ENCODE measurements at regions not wholly inside any gene's neighbourhood (a gene's known extent, or its start where the extent isn't known, plus 50 kb on each side); places are given as distances from the start of the nearest gene placed in this dataset.

DNA sequence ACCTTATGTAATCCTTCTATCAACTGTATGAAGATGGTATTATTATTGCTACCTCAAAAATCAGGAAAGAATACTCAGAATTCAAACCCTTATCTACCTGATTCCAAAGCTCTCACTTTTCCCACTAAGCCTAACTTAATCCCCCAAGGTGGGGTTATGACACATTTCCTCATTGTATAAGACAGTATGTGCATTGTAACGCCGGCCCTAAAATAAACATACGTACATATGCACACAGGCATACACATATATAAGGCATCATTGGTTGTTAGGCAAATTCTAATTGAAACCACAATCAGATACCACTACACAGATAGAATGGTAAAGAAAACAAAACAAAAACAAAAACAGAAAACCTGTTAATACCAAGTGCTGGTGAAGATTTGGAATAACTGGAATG, 556.5 kb downstream of the INHBA start:
- Histone ChIP-seq H3K4me3 (ENCODE audit: low read depth, low read length) (no peak overlapping the region), H3K36me3 (ENCODE audit: insufficient read depth, low read length) (no peaks in the 10 kb centered on the region), H3K27me3 (ENCODE audit: insufficient read depth, low read length) (no peaks in the 10 kb centered on the region), H3K27ac (ENCODE audit: low read depth, low read length) (no peak overlapping the region), H2AFZ (ENCODE audit: low read length, unreplicated experiment) (no peak overlapping the region), H3K4me1 (ENCODE audit: control insufficient read depth, insufficient read depth, low read length, unreplicated experiment) (peaks cover 22% of the 10 kb centered on the region), H3K79me2 (ENCODE audit: control insufficient read depth, insufficient read depth, low read length, unreplicated experiment) (no peaks in the 10 kb centered on the region)

DNA sequence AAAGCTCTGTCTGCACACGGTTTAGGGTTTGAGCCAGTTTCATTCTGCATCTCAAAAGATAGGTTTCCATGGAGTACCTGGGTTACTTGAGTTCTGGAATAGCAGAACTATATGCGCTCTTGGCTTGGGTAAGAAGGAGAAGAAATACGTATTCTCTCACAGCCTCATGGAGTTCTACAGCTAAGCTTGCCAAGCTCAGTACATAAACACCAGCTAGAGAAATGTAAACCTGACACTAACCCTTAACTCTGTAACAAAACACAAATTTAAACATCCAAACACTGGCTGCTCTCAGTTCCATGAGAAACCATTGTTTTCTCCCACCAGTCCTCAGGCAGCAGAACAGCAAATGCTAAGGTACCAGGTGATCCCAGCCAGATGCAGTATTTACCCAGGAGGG, 557.2 kb downstream of the INHBA start:
- Histone ChIP-seq H3K27me3 (ENCODE audit: insufficient read depth, low read length) (no peaks in the 10 kb centered on the region), H3K36me3 (ENCODE audit: insufficient read depth, low read length) (no peaks in the 10 kb centered on the region), H2AFZ (ENCODE audit: low read length, unreplicated experiment) (no peak overlapping the region), H3K4me3 (ENCODE audit: low read depth, low read length) (no peak overlapping the region), H3K79me2 (ENCODE audit: control insufficient read depth, insufficient read depth, low read length, unreplicated experiment) (no peaks in the 10 kb centered on the region), H3K27ac (ENCODE audit: low read depth, low read length) (no peak overlapping the region), H3K4me1 (ENCODE audit: control insufficient read depth, insufficient read depth, low read length, unreplicated experiment) (peaks cover 22% of the 10 kb centered on the region)

DNA sequence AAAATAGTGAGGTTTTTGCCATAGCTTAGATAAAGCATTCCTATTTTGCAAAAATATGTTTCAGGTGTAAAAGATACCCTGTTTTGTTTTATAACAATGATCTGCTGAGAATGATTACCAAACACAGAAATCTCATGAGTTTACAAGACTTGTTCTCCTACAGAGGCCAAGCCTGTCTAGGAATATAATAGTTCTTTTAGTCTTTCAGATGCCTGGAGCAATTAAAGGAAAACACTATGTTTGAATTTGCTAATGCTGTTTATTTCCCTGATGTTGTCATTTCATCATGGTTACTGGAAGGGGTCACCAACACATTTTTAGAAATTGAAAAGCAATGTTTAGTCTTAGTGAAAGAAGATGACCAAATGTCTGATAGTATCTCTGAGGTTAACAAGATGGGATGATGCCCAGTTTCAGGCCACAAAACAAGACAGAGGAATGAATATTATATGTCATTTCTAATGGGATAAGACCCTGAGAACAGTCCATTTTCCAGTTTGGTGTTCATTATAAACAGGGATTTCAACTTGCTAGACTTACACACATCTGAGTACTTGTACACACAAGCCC, 559.9 kb downstream of the INHBA start:
- H3K27me3 ChIP-seq (ENCODE audit: insufficient read depth, low read length) = no peaks in the 10 kb centered on the region
- H3K4me3 ChIP-seq (ENCODE audit: low read depth, low read length) = no peak overlapping the region
- no peaks in the 10 kb centered on the region for H3K79me2 ChIP-seq (ENCODE audit: control insufficient read depth, insufficient read depth, low read length, unreplicated experiment)
- H3K36me3 ChIP-seq (ENCODE audit: insufficient read depth, low read length) = no peaks in the 10 kb centered on the region
- H2AFZ ChIP-seq (ENCODE audit: low read length, unreplicated experiment) = no peak overlapping the region
- peaks cover 8% of the 10 kb centered on the region for H3K4me1 ChIP-seq (ENCODE audit: control insufficient read depth, insufficient read depth, low read length, unreplicated experiment)
- no peak overlapping the region for H3K27ac ChIP-seq (ENCODE audit: low read depth, low read length)

DNA sequence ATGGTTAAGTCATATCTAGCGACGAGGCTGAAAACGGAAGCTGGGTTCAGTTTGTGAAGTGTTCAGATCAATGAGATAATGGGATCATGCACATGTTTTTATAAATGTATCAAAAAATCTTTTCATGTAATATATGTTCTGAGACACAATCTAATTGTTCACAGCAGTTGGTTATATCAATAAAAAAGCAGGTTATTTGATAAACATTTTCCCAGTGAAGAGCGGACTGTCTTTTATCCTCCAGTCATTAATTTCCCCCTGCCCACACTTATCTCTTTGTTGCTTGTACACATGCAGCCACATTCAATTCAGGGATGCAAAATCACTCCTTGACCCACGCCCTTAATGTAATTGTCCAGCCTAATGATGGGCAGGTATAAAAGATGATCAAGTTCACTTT, 563.1 kb downstream of the INHBA start:
- Histone ChIP-seq H3K4me1 (ENCODE audit: control insufficient read depth, insufficient read depth, low read length, unreplicated experiment) (peaks cover 4% of the 10 kb centered on the region), H3K27ac (ENCODE audit: low read depth, low read length) (no peak overlapping the region), H3K27me3 (ENCODE audit: insufficient read depth, low read length) (no peaks in the 10 kb centered on the region), H3K4me3 (ENCODE audit: low read depth, low read length) (no peak overlapping the region), H3K36me3 (ENCODE audit: insufficient read depth, low read length) (no peaks in the 10 kb centered on the region), H2AFZ (ENCODE audit: low read length, unreplicated experiment) (no peak overlapping the region), H3K79me2 (ENCODE audit: control insufficient read depth, insufficient read depth, low read length, unreplicated experiment) (no peaks in the 10 kb centered on the region)

DNA sequence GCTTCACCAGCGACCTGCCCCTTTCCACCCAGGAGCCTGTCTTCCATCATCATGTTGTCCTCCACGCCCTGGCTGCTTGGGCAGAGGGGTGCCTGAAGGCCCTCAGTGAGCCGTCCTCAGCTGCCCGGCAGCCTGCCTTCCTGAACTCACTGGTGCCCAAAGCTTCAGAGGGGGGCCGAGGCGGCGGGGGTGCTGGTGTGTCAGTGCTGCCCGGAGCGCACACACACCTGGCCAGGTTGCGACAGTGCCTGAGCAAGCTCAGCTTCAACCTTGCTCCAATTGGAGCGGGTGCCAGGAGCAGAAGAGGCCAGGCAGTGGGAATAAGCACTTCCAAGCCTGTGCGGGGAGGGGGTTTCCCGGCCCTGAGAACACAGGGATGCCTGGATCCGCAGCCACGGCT, 566.3 kb downstream of the INHBA start:
- Histone ChIP-seq H3K36me3 (ENCODE audit: insufficient read depth, low read length) (no peaks in the 10 kb centered on the region), H2AFZ (ENCODE audit: low read length, unreplicated experiment) (no peak overlapping the region), H3K4me3 (ENCODE audit: low read depth, low read length) (no peak overlapping the region), H3K27ac (ENCODE audit: low read depth, low read length) (no peak overlapping the region), H3K27me3 (ENCODE audit: insufficient read depth, low read length) (no peaks in the 10 kb centered on the region), H3K4me1 (ENCODE audit: control insufficient read depth, insufficient read depth, low read length, unreplicated experiment) (peaks cover 16% of the 10 kb centered on the region), H3K79me2 (ENCODE audit: control insufficient read depth, insufficient read depth, low read length, unreplicated experiment) (no peaks in the 10 kb centered on the region)

DNA sequence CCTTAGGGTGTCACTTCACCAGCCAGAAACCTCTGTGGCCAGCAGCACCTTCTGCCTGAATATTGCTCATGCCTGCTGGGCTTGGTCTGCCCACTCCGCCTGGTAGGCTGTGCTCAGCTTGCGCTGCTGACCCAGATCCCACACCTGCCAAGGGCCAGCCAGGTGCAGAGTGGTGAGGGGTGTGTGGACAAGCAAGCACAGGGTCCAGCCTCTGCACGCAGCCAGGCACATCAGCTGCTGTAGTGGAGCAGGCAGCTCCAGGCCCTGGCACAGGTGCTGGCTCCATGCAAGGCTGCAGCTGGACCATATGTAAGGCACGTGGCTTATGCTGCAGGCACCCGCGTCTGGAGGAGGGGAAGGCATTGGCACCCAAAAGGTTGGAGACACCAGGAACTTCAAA, 567.4 kb downstream of the INHBA start:
- Histone ChIP-seq H3K4me3 (ENCODE audit: low read depth, low read length) (no peak overlapping the region), H3K79me2 (ENCODE audit: control insufficient read depth, insufficient read depth, low read length, unreplicated experiment) (no peaks in the 10 kb centered on the region), H2AFZ (ENCODE audit: low read length, unreplicated experiment) (no peak overlapping the region), H3K36me3 (ENCODE audit: insufficient read depth, low read length) (no peaks in the 10 kb centered on the region), H3K27ac (ENCODE audit: low read depth, low read length) (no peak overlapping the region), H3K4me1 (ENCODE audit: control insufficient read depth, insufficient read depth, low read length, unreplicated experiment) (peaks cover 16% of the 10 kb centered on the region), H3K27me3 (ENCODE audit: insufficient read depth, low read length) (no peaks in the 10 kb centered on the region)

DNA sequence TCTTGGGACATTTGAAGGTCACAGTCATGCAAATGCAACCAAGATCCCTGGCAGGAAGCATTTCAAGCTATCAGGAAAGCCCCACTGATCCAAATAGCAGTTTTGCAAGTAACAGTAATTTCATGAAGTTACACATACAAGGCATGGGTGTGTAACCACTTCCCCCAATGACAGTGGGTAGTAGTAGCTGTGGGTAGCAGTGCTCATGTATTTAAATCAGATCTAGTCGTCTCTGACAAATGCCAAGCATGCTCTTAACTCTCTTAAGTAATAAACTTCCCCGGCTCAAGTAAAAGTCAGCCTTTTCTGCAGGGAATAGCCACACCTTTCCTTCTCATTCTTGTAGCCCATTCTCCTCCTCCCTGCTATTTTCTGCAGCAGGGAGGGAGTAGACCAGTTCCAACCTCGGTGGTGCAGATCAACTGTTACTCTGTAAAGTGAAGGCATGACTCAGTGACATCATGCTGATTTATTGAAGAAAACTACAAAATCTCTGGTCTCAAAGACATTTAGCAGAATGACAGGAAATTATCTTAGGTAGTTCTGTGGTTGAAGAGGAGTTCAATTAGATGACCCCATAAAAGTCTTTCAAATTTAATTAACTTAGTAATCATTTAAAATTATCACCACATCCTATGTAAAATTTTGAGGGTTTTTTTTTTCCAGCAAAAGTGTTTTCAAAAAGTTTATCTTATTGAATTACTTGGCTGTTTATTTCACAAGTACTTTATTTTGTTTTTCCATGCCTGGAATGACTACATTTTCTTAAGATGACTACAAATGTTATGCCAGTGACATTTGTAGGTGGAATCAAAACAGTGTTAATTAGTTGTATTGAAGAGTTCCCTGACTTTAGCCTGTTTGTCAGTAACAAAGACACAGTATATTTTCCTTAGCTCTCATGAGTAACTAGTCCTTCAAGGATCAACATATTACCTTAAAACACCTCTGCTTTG, 568.3 kb downstream of the INHBA start:
- Histone ChIP-seq H3K27ac (ENCODE audit: low read depth, low read length) (peak overlapping the region; percentile 16; the same call in 1 of the 2 replicates), H3K36me3 (ENCODE audit: insufficient read depth, low read length) (no peaks in the 10 kb centered on the region), H2AFZ (ENCODE audit: low read length, unreplicated experiment) (peak overlapping the region; percentile 67), H3K27me3 (ENCODE audit: insufficient read depth, low read length) (no peaks in the 10 kb centered on the region), H3K4me3 (ENCODE audit: low read depth, low read length) (no peak overlapping the region), H3K79me2 (ENCODE audit: control insufficient read depth, insufficient read depth, low read length, unreplicated experiment) (no peaks in the 10 kb centered on the region), H3K4me1 (ENCODE audit: control insufficient read depth, insufficient read depth, low read length, unreplicated experiment) (peaks cover 16% of the 10 kb centered on the region)

DNA sequence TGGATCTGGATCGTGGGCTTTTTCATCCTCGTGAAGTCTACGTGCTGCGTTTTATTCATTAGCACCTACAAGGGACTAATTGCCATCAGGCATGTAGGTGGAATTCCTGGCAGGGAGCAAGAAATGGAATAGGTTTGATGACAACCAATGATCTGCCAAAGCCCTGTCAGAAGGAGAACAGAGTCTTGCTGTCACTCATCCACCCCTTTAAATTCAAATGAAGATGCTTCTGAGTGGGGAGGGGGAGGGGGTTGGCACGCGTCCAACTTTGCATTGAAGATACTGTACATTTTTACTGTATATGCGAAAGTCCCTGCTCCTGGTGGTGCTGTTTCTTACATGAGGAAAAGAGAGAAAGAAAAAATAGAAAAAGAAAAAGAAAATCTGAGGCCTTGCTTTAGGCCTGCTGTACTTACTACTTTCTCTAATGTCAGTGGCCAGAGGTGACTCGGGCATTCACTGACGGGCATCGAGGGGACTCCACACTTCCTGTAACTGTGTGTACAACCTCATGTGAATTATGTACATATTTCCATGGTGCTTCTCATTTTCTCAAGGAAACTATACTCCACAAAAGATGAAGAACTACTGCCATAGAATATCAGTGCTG, 569.1 kb downstream of the INHBA start:
- H3K79me2 ChIP-seq (ENCODE audit: control insufficient read depth, insufficient read depth, low read length, unreplicated experiment) = no peaks in the 10 kb centered on the region
- peak overlapping the region; percentile 67 for H2AFZ ChIP-seq (ENCODE audit: low read length, unreplicated experiment)
- no peaks in the 10 kb centered on the region for H3K27me3 ChIP-seq (ENCODE audit: insufficient read depth, low read length)
- no peaks in the 10 kb centered on the region for H3K36me3 ChIP-seq (ENCODE audit: insufficient read depth, low read length)
- no peak overlapping the region for H3K4me3 ChIP-seq (ENCODE audit: low read depth, low read length)
- H3K27ac ChIP-seq (ENCODE audit: low read depth, low read length) = no peak overlapping the region
- peaks cover 16% of the 10 kb centered on the region for H3K4me1 ChIP-seq (ENCODE audit: control insufficient read depth, insufficient read depth, low read length, unreplicated experiment)

DNA sequence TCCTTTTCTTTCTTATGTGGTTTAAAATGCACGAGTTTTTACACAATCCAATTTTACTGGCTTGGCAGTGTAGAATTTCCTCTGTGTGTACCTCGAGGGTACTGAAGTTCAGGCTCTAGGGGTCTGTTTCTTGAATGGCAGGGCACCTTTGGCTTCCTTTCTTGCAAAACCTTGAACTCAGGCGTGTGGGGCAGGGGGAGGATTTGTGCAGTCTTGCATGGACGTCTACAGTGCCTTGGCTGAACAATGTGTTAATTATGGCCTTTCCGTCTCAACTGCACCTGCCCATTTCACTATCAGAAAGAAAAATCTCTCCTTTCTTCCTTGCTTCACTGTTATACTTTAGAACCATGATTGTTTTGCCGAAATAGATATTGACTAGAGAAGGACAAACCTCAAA, 570.9 kb downstream of the INHBA start:
- Histone ChIP-seq H3K4me1 (ENCODE audit: control insufficient read depth, insufficient read depth, low read length, unreplicated experiment) (peaks cover 16% of the 10 kb centered on the region), H2AFZ (ENCODE audit: low read length, unreplicated experiment) (no peak overlapping the region), H3K79me2 (ENCODE audit: control insufficient read depth, insufficient read depth, low read length, unreplicated experiment) (no peaks in the 10 kb centered on the region)

DNA sequence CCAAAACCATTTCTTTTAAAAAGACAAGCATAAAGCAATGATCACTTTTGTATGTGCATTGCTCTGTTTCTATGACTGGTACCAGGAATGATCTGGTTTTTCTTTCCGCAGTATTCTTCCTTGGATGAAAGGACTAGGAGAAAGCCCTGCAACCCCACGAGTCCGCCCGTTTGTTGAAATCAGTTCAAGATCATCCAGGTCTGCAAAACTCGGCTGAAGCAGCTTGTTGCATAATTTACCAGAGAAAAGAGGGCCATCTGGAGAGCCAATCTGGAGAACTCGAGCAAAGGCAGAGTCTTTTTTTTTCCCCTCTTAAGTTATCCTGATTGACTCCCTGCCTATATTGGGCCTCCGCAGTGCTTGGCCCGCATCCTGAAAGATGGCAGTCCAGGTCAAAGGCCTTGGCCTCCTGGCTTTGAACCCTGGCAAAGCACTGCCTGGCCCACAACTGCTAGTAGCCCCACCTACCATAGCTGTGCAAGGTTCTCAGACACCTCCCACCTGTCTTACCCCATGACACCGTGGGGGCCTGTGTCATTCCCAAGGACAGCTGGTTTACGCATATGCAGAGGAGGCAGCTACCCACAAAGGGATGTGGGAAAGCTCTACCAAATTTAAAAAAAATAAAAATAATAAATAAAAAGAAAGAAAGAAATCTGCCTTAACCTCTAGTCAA, 572.2 kb downstream of the INHBA start:
- Histone ChIP-seq H3K27ac (ENCODE audit: low read depth, low read length) (no peak overlapping the region), H3K36me3 (ENCODE audit: insufficient read depth, low read length) (no peaks in the 10 kb centered on the region), H3K27me3 (ENCODE audit: insufficient read depth, low read length) (no peaks in the 10 kb centered on the region), H3K79me2 (ENCODE audit: control insufficient read depth, insufficient read depth, low read length, unreplicated experiment) (no peaks in the 10 kb centered on the region), H3K4me1 (ENCODE audit: control insufficient read depth, insufficient read depth, low read length, unreplicated experiment) (peaks cover 16% of the 10 kb centered on the region), H3K4me3 (ENCODE audit: low read depth, low read length) (no peak overlapping the region), H2AFZ (ENCODE audit: low read length, unreplicated experiment) (no peak overlapping the region)

More for the DNA sequence above, 570.9 kb downstream of the INHBA start:
- H3K36me3 ChIP-seq (ENCODE audit: insufficient read depth, low read length) = no peaks in the 10 kb centered on the region
- H3K27me3 ChIP-seq (ENCODE audit: insufficient read depth, low read length) = no peaks in the 10 kb centered on the region
- H3K27ac ChIP-seq (ENCODE audit: low read depth, low read length) = no peak overlapping the region
- no peak overlapping the region for H3K4me3 ChIP-seq (ENCODE audit: low read depth, low read length)
